ENCODE measurements at regions not wholly inside any gene's neighbourhood (a gene's known extent, or its start where the extent isn't known, plus 50 kb on each side); places are given as distances from the start of the nearest gene placed in this dataset.

DNA sequence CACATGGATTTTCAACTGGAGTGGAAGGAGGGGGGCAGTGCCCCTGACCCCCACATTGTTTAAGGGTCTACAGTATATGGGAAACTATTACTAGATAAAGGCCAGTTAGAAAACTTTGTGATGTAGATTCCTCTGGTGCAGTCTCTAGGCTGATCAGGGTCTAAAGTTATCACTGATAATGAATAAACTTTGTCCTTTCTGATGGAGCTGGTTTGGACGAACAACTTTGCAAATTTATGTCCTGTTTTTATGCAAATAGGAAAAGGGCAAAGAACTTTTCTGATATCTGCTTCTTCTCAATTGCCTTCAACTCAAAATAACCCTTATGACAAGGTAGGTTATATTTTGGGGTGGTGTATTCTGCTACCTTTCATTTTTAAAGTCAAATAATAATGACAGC, 829.2 kb upstream of the ACVR2A start:
- Histone ChIP-seq H3K79me1 (ENCODE audit: insufficient read depth, low read depth, low read length, poor library complexity, severe bottlenecking) (no peaks in the 10 kb centered on the region), H2BK120ac (ENCODE audit: low read depth, low read length, poor library complexity, severe bottlenecking) (no peak overlapping the region), H3K27ac (ENCODE audit: insufficient read length, low read depth, low read length) (no peak overlapping the region), H2BK5ac (ENCODE audit: insufficient read length, low read length) (no peak overlapping the region), H2BK15ac (ENCODE audit: low read depth, low read length) (no peak overlapping the region), H3K56ac (ENCODE audit: insufficient read length, low read depth, low read length) (no peak overlapping the region), H4K91ac (ENCODE audit: insufficient read length, low read depth, low read length) (no peak overlapping the region), H2AK5ac (ENCODE audit: insufficient read length, low read length) (no peak overlapping the region), H3K23me2 (ENCODE audit: insufficient read length, low read depth, low read length, poor library complexity, severe bottlenecking) (no peaks in the 10 kb centered on the region), H2BK12ac (ENCODE audit: insufficient read length, low read depth, low read length) (no peak overlapping the region), H3K9me3 (ENCODE audit: control insufficient read depth, low read depth, low read length) (no peaks in the 10 kb centered on the region), H4K20me1 (ENCODE audit: control insufficient read depth, insufficient read depth, insufficient read length) (no peaks in the 10 kb centered on the region), H2BK20ac (ENCODE audit: low read depth, low read length, poor library complexity, severe bottlenecking) (no peak overlapping the region), H3K18ac (ENCODE audit: insufficient read length, low read depth, low read length) (no peak overlapping the region), H3K4ac (ENCODE audit: low read depth, low read length) (no peak overlapping the region), H3T11ph (ENCODE audit: low read length) (no peak overlapping the region), H2AFZ (ENCODE audit: low read length) (no peak overlapping the region), H3K9ac (ENCODE audit: extremely low read depth, insufficient read length, low read length) (no peak overlapping the region), H3K23ac (ENCODE audit: insufficient read length, low read depth, low read length) (no peak overlapping the region), H3K79me2 (ENCODE audit: insufficient read depth, low read length) (no peaks in the 10 kb centered on the region), H3K4me1 (ENCODE audit: insufficient read depth, low read length) (no peaks in the 10 kb centered on the region), H4K5ac (ENCODE audit: insufficient read length, low read depth, low read length) (no peak overlapping the region), H3K4me2 (ENCODE audit: insufficient read depth, insufficient read length, low read length) (no peak overlapping the region), H3K27me3 (ENCODE audit: insufficient read depth, low read length) (no peaks in the 10 kb centered on the region), H3K14ac (ENCODE audit: insufficient read depth, low read length) (no peak overlapping the region), H4K8ac (replicated peaks; ENCODE audit: insufficient read length, low read depth, low read length) (no peak overlapping the region)
- no CpG with 5 or more reads among the region's 1 CpG for WGBS (ENCODE audit: extremely low coverage, insufficient read length, low lambda C conversion rate)
- H3K36me3 Mint-ChIP-seq (ENCODE audit: insufficient read depth in 1 of 3, low read depth in 3 of 3): no peaks in the 10 kb centered on the region; a peak in 1 of 7 replicates
- no peaks in the 10 kb centered on the region for H3K27me3 Mint-ChIP-seq (ENCODE audit: low read depth)
- H3K4me1 Mint-ChIP-seq: peaks cover 17 to 21% of the 10 kb centered on the region in 2 experiments
- TF ChIP-seq, protein P1, sequence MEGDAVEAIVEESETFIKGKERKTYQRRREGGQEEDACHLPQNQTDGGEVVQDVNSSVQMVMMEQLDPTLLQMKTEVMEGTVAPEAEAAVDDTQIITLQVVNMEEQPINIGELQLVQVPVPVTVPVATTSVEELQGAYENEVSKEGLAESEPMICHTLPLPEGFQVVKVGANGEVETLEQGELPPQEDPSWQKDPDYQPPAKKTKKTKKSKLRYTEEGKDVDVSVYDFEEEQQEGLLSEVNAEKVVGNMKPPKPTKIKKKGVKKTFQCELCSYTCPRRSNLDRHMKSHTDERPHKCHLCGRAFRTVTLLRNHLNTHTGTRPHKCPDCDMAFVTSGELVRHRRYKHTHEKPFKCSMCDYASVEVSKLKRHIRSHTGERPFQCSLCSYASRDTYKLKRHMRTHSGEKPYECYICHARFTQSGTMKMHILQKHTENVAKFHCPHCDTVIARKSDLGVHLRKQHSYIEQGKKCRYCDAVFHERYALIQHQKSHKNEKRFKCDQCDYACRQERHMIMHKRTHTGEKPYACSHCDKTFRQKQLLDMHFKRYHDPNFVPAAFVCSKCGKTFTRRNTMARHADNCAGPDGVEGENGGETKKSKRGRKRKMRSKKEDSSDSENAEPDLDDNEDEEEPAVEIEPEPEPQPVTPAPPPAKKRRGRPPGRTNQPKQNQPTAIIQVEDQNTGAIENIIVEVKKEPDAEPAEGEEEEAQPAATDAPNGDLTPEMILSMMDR (conservative IDR thresholded peaks at IDR 0.05): no peak
- H3K9me3 Mint-ChIP-seq: peaks cover 0 to 2% of the 10 kb centered on the region in 2 experiments; a peak in 1 of 5 replicates
- DNase-seq: no peak
- H3K27ac Mint-ChIP-seq: 0 out of 7 replicates have a peak overlapping the region, but pooled peaks of 1 of the 3 experiments have one; percentile 31
- H3K4me3 Mint-ChIP-seq: no peak overlapping the region
